ENCODE measurements at regions not wholly inside any gene's neighbourhood (a gene's known extent, or its start where the extent isn't known, plus 50 kb on each side); places are given as distances from the start of the nearest gene placed in this dataset.

DNA sequence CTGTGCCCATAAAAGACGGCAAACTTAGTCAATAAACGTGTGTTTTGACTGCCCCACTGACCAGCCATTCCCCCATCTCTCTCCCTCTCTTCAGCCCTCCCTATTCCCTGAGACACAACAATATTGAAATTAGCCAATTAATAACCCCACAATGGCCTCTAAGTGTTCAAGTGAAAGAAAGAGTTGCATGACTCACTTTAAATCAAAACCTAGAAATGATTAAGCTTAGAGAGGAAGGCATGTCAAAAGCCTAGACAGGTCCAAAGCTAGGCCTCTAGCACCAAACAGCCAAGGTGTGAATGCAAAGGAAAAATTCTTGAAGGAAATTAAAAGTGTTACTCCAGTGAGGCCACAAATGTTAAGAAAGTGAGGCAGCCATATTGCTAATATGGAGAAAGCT is 261.6 kb upstream of the TBX18 start:
- TF ChIP-seq, protein P1, sequence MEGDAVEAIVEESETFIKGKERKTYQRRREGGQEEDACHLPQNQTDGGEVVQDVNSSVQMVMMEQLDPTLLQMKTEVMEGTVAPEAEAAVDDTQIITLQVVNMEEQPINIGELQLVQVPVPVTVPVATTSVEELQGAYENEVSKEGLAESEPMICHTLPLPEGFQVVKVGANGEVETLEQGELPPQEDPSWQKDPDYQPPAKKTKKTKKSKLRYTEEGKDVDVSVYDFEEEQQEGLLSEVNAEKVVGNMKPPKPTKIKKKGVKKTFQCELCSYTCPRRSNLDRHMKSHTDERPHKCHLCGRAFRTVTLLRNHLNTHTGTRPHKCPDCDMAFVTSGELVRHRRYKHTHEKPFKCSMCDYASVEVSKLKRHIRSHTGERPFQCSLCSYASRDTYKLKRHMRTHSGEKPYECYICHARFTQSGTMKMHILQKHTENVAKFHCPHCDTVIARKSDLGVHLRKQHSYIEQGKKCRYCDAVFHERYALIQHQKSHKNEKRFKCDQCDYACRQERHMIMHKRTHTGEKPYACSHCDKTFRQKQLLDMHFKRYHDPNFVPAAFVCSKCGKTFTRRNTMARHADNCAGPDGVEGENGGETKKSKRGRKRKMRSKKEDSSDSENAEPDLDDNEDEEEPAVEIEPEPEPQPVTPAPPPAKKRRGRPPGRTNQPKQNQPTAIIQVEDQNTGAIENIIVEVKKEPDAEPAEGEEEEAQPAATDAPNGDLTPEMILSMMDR (conservative IDR thresholded peaks at IDR 0.05 in 1 of 2, IDR thresholded peaks at IDR 0.05 in 1 of 2; ENCODE audit: extremely low read depth in 1 of 2, insufficient read depth in 1 of 2, low read depth in 1 of 2, low read length in 2 of 2), result no peak
- TF ChIP-seq EZH2 (IDR thresholded peaks at IDR 0.05; ENCODE audit: borderline replicate concordance, low read length), result no peak
